Smooth muscle cell (in vitro differentiated cells): ENCODE measurements at regions not wholly inside any gene's neighbourhood (a gene's known extent, or its start where the extent isn't known, plus 50 kb on each side); places are given as distances from the start of the nearest gene placed in this dataset.
A peak's percentile ranks its signal among the peaks of the same experiment; 100 is the strongest.

Experiments used
- DNase-seq: peaks from one replicate; lab custom pipeline; 2025; ENCODE audit not compliant: unreplicated experiment; lab: John Stamatoyannopoulos, UW
- H2AFZ ChIP-seq: fragments of 200-600 bp; sonication (generic); 2 replicates; pipeline ENCODE4 v1.6.0; 2016; ENCODE audit warnings: antibody characterized with exemption, low read depth, mild to moderate bottlenecking
- H3F3A ChIP-seq: fragments of 200-600 bp; sonication (generic); 2 replicates; pipeline ENCODE4 v1.6.0; 2017; ENCODE audit warnings: antibody characterized with exemption, low read depth
- H3K27ac ChIP-seq: fragments of 200-600 bp; sonication (generic); 2 replicates; pipeline ENCODE4 v1.5.1; 2016; ENCODE audit warnings: low read depth, mild to moderate bottlenecking
- H3K27me3 ChIP-seq: fragments of 200-600 bp; sonication (generic); 2 replicates; pipeline ENCODE4 v1.6.1; 2016; ENCODE audit warnings: low read depth, mild to moderate bottlenecking
- H3K36me3 ChIP-seq: fragments of 200-600 bp; sonication (generic); 2 replicates; pipeline ENCODE4 v1.5.1; 2016; ENCODE audit warnings: low read depth
- H3K4me1 ChIP-seq: fragments of 200-600 bp; sonication (generic); 2 replicates; pipeline ENCODE4 v1.5.1; 2016; ENCODE audit warnings: low read depth
- H3K4me2 ChIP-seq: fragments of 200-600 bp; sonication (generic); 2 replicates; pipeline ENCODE4 v1.6.0; 2016; ENCODE audit warnings: mild to moderate bottlenecking
- H3K4me3 ChIP-seq: fragments of 200-600 bp; sonication (generic); 2 replicates; pipeline ENCODE4 v1.5.1; 2016; ENCODE audit warnings: mild to moderate bottlenecking
- H3K79me2 ChIP-seq: fragments of 200-600 bp; sonication (generic); 2 replicates; pipeline ENCODE4 v1.6.0; 2016; ENCODE audit warnings: low read depth, mild to moderate bottlenecking
- H3K9ac ChIP-seq: fragments of 200-600 bp; sonication (generic); 2 replicates; pipeline ENCODE4 v1.6.0; 2016; ENCODE audit warnings: low read depth
- H3K9me3 ChIP-seq: fragments of 200-600 bp; sonication (generic); replicated peaks from 2 replicates; pipeline ENCODE4 v1.5.1; 2016; ENCODE audit warnings: low read depth
- H4K20me1 ChIP-seq: fragments of 200-600 bp; sonication (generic); 2 replicates; pipeline ENCODE4 v1.6.0; 2016; ENCODE audit warnings: low read depth
- CTCF ChIP-seq: fragments of 200-600 bp; sonication (generic); IDR thresholded peaks from 2 replicates; pipeline ENCODE4 v1.5.1; 2017; ENCODE audit warnings: borderline replicate concordance, mild to moderate bottlenecking, antibody characterized with exemption; ENCODE audit not compliant: insufficient read depth, poor library complexity, severe bottlenecking
- WGBS: methylation state at CpG from one replicate; pipeline ENCODE4 v1.1.7; 2016; ENCODE audit warnings: low lambda C conversion rate; 5-methylcytosine and 5-hydroxymethylcytosine counted together

- Histone ChIP-seq H3K79me2 (no peaks in the 10 kb centered on the region), H3K9ac (no peak overlapping the region), H4K20me1 (no peaks in the 10 kb centered on the region), H3K27ac (no peak overlapping the region), H3K9me3 (no peaks in the 10 kb centered on the region), H3K4me1 (no peaks in the 10 kb centered on the region), H3K4me3 (no peak overlapping the region), H3F3A (no peaks in the 10 kb centered on the region), H3K4me2 (no peak overlapping the region), H2AFZ (no peak overlapping the region), H3K27me3 (no peaks in the 10 kb centered on the region), H3K36me3 (no peaks in the 10 kb centered on the region)
- 91% methylated on average over 2 of the region's 2 CpGs for WGBS
- no peak for TF ChIP-seq CTCF
- DNase-seq: no peak
Observed at GRCh38 chr4:156391325-156391653, 437.6 kb upstream of the CTSO start.

- H3K79me2 ChIP-seq: no peaks in the 10 kb centered on the region
- WGBS: 97% methylated on average over 4 of the region's 4 CpGs
- H3K4me2 ChIP-seq: no peak overlapping the region
- TF ChIP-seq CTCF: no peak
- no peak for DNase-seq
- H3K27me3 ChIP-seq: no peaks in the 10 kb centered on the region
- no peak overlapping the region for H3K9ac ChIP-seq
- no peaks in the 10 kb centered on the region for H3K9me3 ChIP-seq
- H2AFZ ChIP-seq: peak overlapping the region; percentile 48
- H3K36me3 ChIP-seq: no peaks in the 10 kb centered on the region
- H3F3A ChIP-seq: no peaks in the 10 kb centered on the region
- H4K20me1 ChIP-seq: no peaks in the 10 kb centered on the region
- no peak overlapping the region for H3K27ac ChIP-seq
- no peak overlapping the region for H3K4me3 ChIP-seq
- no peaks in the 10 kb centered on the region for H3K4me1 ChIP-seq
Observed at GRCh38 chr4:156390599-156391324, 437.1 kb upstream of the CTSO start.

GRCh38 chr4:156388826-156389225 is 435.2 kb upstream of the CTSO start:
- H2AFZ ChIP-seq: no peak overlapping the region
- H3K4me2 ChIP-seq: no peak overlapping the region
- DNase-seq: no peak
- no peak overlapping the region for H3K27ac ChIP-seq
- H3K9ac ChIP-seq: no peak overlapping the region
- H4K20me1 ChIP-seq: no peaks in the 10 kb centered on the region
- H3K36me3 ChIP-seq: no peaks in the 10 kb centered on the region
- no peaks in the 10 kb centered on the region for H3K27me3 ChIP-seq
- H3K4me1 ChIP-seq: no peaks in the 10 kb centered on the region
- H3F3A ChIP-seq: no peaks in the 10 kb centered on the region
- TF ChIP-seq CTCF: no peak
- 86% methylated on average over 3 of the region's 3 CpGs for WGBS
- no peaks in the 10 kb centered on the region for H3K79me2 ChIP-seq
- no peak overlapping the region for H3K4me3 ChIP-seq
- H3K9me3 ChIP-seq: no peaks in the 10 kb centered on the region

GRCh38 chr4:156378033-156378665 is 424.5 kb upstream of the CTSO start:
- H3K4me3 ChIP-seq: peak overlapping the region; percentile 9
- no peaks in the 10 kb centered on the region for H3K36me3 ChIP-seq
- H3K79me2 ChIP-seq: peaks cover 19% of the 10 kb centered on the region
- peaks cover 47% of the 10 kb centered on the region for H3K4me1 ChIP-seq
- H3K9ac ChIP-seq: peak overlapping the region; percentile 85
- DNase-seq: peak; percentile 1
- peak overlapping the region; percentile 2 for H2AFZ ChIP-seq
- H3K4me2 ChIP-seq: peak overlapping the region; percentile 75
- WGBS: 61% methylated on average over 8 of the region's 8 CpGs
- H3K9me3 ChIP-seq: no peaks in the 10 kb centered on the region
- H3K27ac ChIP-seq: peak overlapping the region; percentile 99
- H4K20me1 ChIP-seq: no peaks in the 10 kb centered on the region
- TF ChIP-seq CTCF: peak; percentile 73
- H3F3A ChIP-seq: peaks cover 18% of the 10 kb centered on the region
- H3K27me3 ChIP-seq: no peaks in the 10 kb centered on the region
